IMR-90 (cell line): ENCODE measurements at regions not wholly inside any gene's neighbourhood (a gene's known extent, or its start where the extent isn't known, plus 50 kb on each side); places are given as distances from the start of the nearest gene placed in this dataset.

Experiments
- ATAC-seq: fragments of 200-7000 bp; cut with Tn5 transposase; 2 replicates; pipeline ENCODE4 v1.9.1; 2020; ENCODE audit warnings: low read depth, mild to moderate bottlenecking, moderate library complexity
- BruUV-seq: library from RNA; stranded (reverse); fragments of 400-500 nt; replicated peaks from 2 replicates; lab custom pipeline; 2021; lab: Mats Ljungman, UMichigan
- CTCF ChIA-PET: fragments of 300-600 bp; formaldehyde crosslinking; extraction: SDS; loops from one replicate; lab custom pipeline; 2021; ENCODE audit warnings: antibody characterized with exemption; lab: Yijun Ruan, JAX
- POLR2A ChIA-PET: fragments of 300-600 bp; sonication (Branson Sonifier 250); formaldehyde crosslinking; loops from one replicate; lab custom pipeline; 2022; ENCODE audit warnings: antibody characterized with exemption; ENCODE audit not compliant: unreplicated experiment; lab: Charles Lee
- DNase-seq: peaks from one replicate; pipeline ENCODE4 v3.0.0; 2013
- H2AFZ ChIP-seq: replicated peaks from 2 replicates; pipeline ENCODE3; 2013; ENCODE audit warnings: low read length, mild to moderate bottlenecking; ENCODE audit not compliant: poor library complexity
- H2AK5ac ChIP-seq: 2 replicates; pipeline ENCODE4 v1.6.1; 2013; ENCODE audit warnings: low read depth, low read length, inconsistent platforms
- H2AK9ac ChIP-seq: replicated peaks from 2 replicates; pipeline ENCODE3; 2013; ENCODE audit warnings: mild to moderate bottlenecking, low read depth, low read length, moderate library complexity; ENCODE audit not compliant: poor library complexity
- H2BK120ac ChIP-seq: 2 replicates; pipeline ENCODE4 v1.6.1; 2013; ENCODE audit warnings: low read depth, low read length, inconsistent platforms
- H2BK15ac ChIP-seq: 3 replicates; pipeline ENCODE4 v1.6.1; 2013; ENCODE audit warnings: low read depth, low read length, inconsistent platforms
- H2BK20ac ChIP-seq: 2 replicates; pipeline ENCODE4 v1.6.1; 2013; ENCODE audit warnings: low read depth, mild to moderate bottlenecking, inconsistent platforms, low read length, moderate library complexity
- H2BK5ac ChIP-seq: 2 replicates; pipeline ENCODE4 v1.6.1; 2013; ENCODE audit warnings: mild to moderate bottlenecking, low read depth, low read length, inconsistent platforms; ENCODE audit not compliant: poor library complexity, severe bottlenecking
- H3K14ac ChIP-seq: replicated peaks from 2 replicates; pipeline ENCODE4 v1.6.1; 2013; ENCODE audit warnings: low read depth, low read length, inconsistent platforms
- H3K18ac ChIP-seq: 2 replicates; pipeline ENCODE4 v1.6.1; 2013; ENCODE audit warnings: low read depth, low read length, control low read depth
- H3K23ac ChIP-seq: 2 replicates; pipeline ENCODE4 v1.6.1; 2013; ENCODE audit warnings: low read depth, low read length, inconsistent platforms
- H3K27ac ChIP-seq: 2 replicates; pipeline ENCODE4 v1.5.1; 2013; ENCODE audit warnings: mild to moderate bottlenecking, control low read depth, low read length; ENCODE audit not compliant: insufficient read depth
- H3K27me3 ChIP-seq: 2 replicates; pipeline ENCODE4 v1.6.1; 2013; ENCODE audit warnings: low read length; ENCODE audit not compliant: control insufficient read depth, insufficient read depth
- H3K36me3 ChIP-seq: 2 replicates; pipeline ENCODE4 v1.6.1; 2013; ENCODE audit warnings: low read length, mixed read lengths; ENCODE audit not compliant: control insufficient read depth, insufficient read depth
- H3K4ac ChIP-seq: 2 replicates; pipeline ENCODE4 v1.6.1; 2013; ENCODE audit warnings: low read depth, low read length, inconsistent platforms
- H3K4me1 ChIP-seq: 2 replicates; pipeline ENCODE4 v1.6.1; 2013; ENCODE audit warnings: low read length, mixed read lengths; ENCODE audit not compliant: control insufficient read depth, insufficient read depth
- H3K4me2 ChIP-seq: 2 replicates; pipeline ENCODE4 v1.6.1; 2013; ENCODE audit warnings: low read depth, mild to moderate bottlenecking, control low read depth, low read length, moderate library complexity
- H3K4me3 ChIP-seq: 2 replicates; pipeline ENCODE4 v1.5.1; 2013; ENCODE audit warnings: low read depth, mild to moderate bottlenecking, control low read depth, low read length, moderate library complexity; ENCODE audit not compliant: insufficient read depth
- H3K56ac ChIP-seq: 2 replicates; pipeline ENCODE4 v1.6.1; 2013; ENCODE audit warnings: low read length, inconsistent platforms; ENCODE audit not compliant: insufficient read depth; ENCODE audit errors: extremely low read depth
- H3K79me1 ChIP-seq, 2 experiments: 2 replicates each; pipeline ENCODE4 v1.6.1; 2013; ENCODE audit warnings: low read length in 2 of 2, inconsistent platforms in 1 of 2, low read depth in 1 of 2
- H3K9ac ChIP-seq: 2 replicates; pipeline ENCODE4 v1.6.1; 2013; ENCODE audit warnings: low read depth, low read length, control low read depth
- H3K9me1 ChIP-seq: 2 replicates; pipeline ENCODE4 v1.6.1; 2013; ENCODE audit warnings: low read length, inconsistent platforms; ENCODE audit not compliant: insufficient read depth
- H3K9me3 ChIP-seq: 2 replicates; pipeline ENCODE4 v1.6.1; 2013; ENCODE audit warnings: low read length; ENCODE audit not compliant: control insufficient read depth, insufficient read depth
- H4K20me1 ChIP-seq: 2 replicates; pipeline ENCODE4 v1.6.1; 2013; ENCODE audit warnings: low read length, inconsistent platforms; ENCODE audit not compliant: insufficient read depth
- H4K5ac ChIP-seq: 2 replicates; pipeline ENCODE4 v1.6.1; 2013; ENCODE audit warnings: mild to moderate bottlenecking, low read depth, low read length, control low read depth
- H4K8ac ChIP-seq, 2 experiments: 2 replicates each; pipeline ENCODE4 v1.6.1; 2013; ENCODE audit warnings: low read depth in 2 of 2, low read length in 2 of 2, control low read depth in 1 of 2, inconsistent platforms in 1 of 2
- H4K91ac ChIP-seq: 2 replicates; pipeline ENCODE4 v1.6.1; 2013; ENCODE audit warnings: low read depth, low read length, inconsistent platforms; ENCODE audit not compliant: insufficient read depth
- CEBPB ChIP-seq: IDR thresholded peaks from 2 replicates; pipeline ENCODE4 v1.6.1; 2012; ENCODE audit warnings: low read depth, low read length, improper control_type of control experiment
- CHD1 ChIP-seq: IDR thresholded peaks from 2 replicates; pipeline ENCODE4 v1.6.1; 2012; ENCODE audit warnings: low read depth, low read length, improper control_type of control experiment
- CTCF ChIP-seq: conservative IDR thresholded peaks from 2 replicates; pipeline ENCODE4 v1.5.1; 2012; ENCODE audit warnings: mild to moderate bottlenecking, low read depth, low read length, improper control_type of control experiment
- ELK1 ChIP-seq: fragments of 150-350 bp; IDR thresholded peaks from 2 replicates; pipeline ENCODE4 v1.6.1; 2016; ENCODE audit warnings: low read depth, mild to moderate bottlenecking, low read length, moderate library complexity, borderline replicate concordance
- FOS ChIP-seq: fragments of 150-350 bp; IDR thresholded peaks from 2 replicates; pipeline ENCODE4 v1.6.1; 2016; ENCODE audit warnings: low read depth, low read length
- MAFK ChIP-seq: IDR thresholded peaks from 2 replicates; pipeline ENCODE4 v1.6.1; 2012; ENCODE audit warnings: low read depth, low read length, improper control_type of control experiment
- MXI1 ChIP-seq: IDR thresholded peaks from 2 replicates; pipeline ENCODE4 v1.6.1; 2012; ENCODE audit warnings: low read depth, mild to moderate bottlenecking, low read length, moderate library complexity, borderline replicate concordance
- RAD21 ChIP-seq: IDR thresholded peaks from 2 replicates; pipeline ENCODE4 v1.6.1; 2012; ENCODE audit warnings: low read length, improper control_type of control experiment
- USF2 ChIP-seq: fragments of 150-350 bp; IDR thresholded peaks from 2 replicates; pipeline ENCODE4 v1.6.1; 2017; ENCODE audit warnings: mild to moderate bottlenecking, antibody characterized with exemption, low read length, low read depth
- WGBS, 2 experiments: methylation state at CpG; one replicate each; pipeline versions ENCODE4 v1.1.5 to v1.1.7; 2013; ENCODE audit warnings: missing lambda C conversion rate in 2 of 2; ENCODE audit not compliant: insufficient read length in 1 of 2; ENCODE audit errors: extremely low coverage in 2 of 2; 5-methylcytosine and 5-hydroxymethylcytosine counted together
- dilution Hi-C: fragments of 300-500 bp; cut with HindIII; formaldehyde crosslinking; loops from one replicate; pipeline ENCODE4 v1.14.3; 2018; ENCODE audit warnings: low sequenced_read_pairs; ENCODE audit not compliant: unreplicated experiment
- in situ Hi-C: fragments of 300-500 bp; cut with MboI; formaldehyde crosslinking; loops from 3 replicates; pipeline ENCODE4 v1.14.3; 2019; ENCODE audit warnings: low sequenced_read_pairs, inconsistent platforms, mixed read lengths
- intact Hi-C: fragments of 100-400 bp; cut with micrococcal nuclease; formaldehyde crosslinking; loops from 2 replicates; pipeline ENCODE4 v1.10.0; 2022

GRCh38 chr7:85850381-85850780 is 663.5 kb upstream of the SEMA3D start:
- Histone ChIP-seq H3K14ac (no peak overlapping the region), H4K8ac (no peak overlapping the region), H4K5ac (no peak overlapping the region), H2AK9ac (no peak overlapping the region), H3K27me3 (no peaks in the 10 kb centered on the region), H3K79me1 (no peaks in the 10 kb centered on the region), H3K4me1 (no peaks in the 10 kb centered on the region), H2AK5ac (no peak overlapping the region), H3K4me3 (no peak overlapping the region), H3K23ac (no peak overlapping the region), H3K27ac (no peak overlapping the region), H3K4ac (no peak overlapping the region), H3K9ac (no peak overlapping the region), H2AFZ (no peak overlapping the region), H3K4me2 (no peak overlapping the region), H4K20me1 (no peaks in the 10 kb centered on the region), H2BK5ac (no peak overlapping the region), H2BK20ac (no peak overlapping the region), H2BK15ac (no peak overlapping the region), H3K9me3 (no peaks in the 10 kb centered on the region), H3K56ac (no peak overlapping the region), H2BK120ac (no peak overlapping the region), H3K36me3 (no peaks in the 10 kb centered on the region), H3K9me1 (no peaks in the 10 kb centered on the region), H4K91ac (no peak overlapping the region), H3K18ac (no peak overlapping the region)
- TF ChIP-seq USF2: no peak
- TF ChIP-seq CEBPB: no peak
- no peak for TF ChIP-seq CHD1
- TF ChIP-seq ELK1: no peak
- no peak for TF ChIP-seq MXI1
- TF ChIP-seq MAFK: no peak
- TF ChIP-seq FOS: no peak
- TF ChIP-seq RAD21: no peak
- no peak for TF ChIP-seq CTCF
- intact Hi-C loops: loop anchor here (2.0 to 5.0 kb wide), 3 partner anchors 298 to 1914 kb away; partner anchors contain the start of gene SEMA3D
- ChIA-PET CTCF (interaction anchor here (0.7 to 1.8 kb wide), 4 partner anchors 21 to 819 kb away, joined by 3 to 5 read pairs (median 4); no protein-coding TSS in a partner anchor), POLR2A (no interaction called here)
- in situ Hi-C loops: no loop called here
- DNase-seq (no peak), ATAC-seq (no peak)
- dilution Hi-C loops: no loop called here
- 20% methylated on average over 1 of the region's 1 CpG; no CpG with 5 or more reads in 1 of the 2 experiments for WGBS, 2 experiments
- BruUV-seq: no TSS peak
